ENCODE measurements at regions not wholly inside any gene's neighbourhood (a gene's known extent, or its start where the extent isn't known, plus 50 kb on each side); places are given as distances from the start of the nearest gene placed in this dataset.
"Not testable (repeated sequence)": the region's sequence is repeated elsewhere in the genome, so short reads cannot be mapped to it uniquely, and the experiment has no call there.

DNA sequence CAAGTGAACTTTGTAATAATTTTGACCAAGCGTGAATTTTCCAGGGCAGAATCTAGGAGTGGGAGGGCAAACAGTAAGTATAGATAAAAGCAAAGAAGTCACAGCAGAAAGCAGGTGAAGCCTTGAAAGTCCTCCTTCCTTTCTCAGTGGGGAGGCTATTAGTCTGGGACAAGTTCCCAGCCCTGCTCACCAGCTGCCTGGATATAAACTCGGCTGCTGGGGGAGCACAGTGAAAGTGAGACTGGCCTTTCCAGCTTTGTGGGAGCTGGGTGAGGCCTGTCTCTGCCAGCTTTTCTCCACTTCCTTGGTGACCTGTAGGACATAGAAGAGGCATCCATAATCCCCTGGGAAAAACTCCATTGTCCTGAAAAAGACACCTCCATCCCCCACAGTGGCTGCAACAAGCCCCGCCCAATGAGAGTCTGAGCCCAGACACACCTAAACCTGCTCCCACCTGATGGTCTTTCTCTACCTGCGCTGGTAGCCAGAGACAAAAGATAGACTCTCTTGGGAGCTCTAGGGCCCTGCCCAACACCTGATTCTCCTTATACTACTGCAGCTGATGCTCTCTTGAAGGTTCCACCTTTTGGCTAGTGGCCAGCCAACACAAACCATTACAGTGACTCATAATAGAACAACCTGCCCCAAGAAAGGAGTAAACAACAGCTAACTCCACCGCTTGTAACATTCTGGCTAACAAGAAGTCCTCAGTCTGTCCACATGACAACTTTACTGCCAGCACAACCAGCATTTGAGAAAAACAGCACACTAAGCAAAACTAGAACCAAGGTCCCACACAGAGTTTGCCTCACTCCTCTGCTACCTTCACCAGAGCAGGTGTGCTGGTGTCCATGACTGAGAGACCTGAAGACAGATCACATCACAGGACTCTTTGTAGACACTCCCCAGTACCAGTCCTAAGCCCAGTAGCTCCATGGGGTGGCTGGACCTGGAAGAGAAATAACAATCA is 252.2 kb upstream of the SLITRK6 start:
- DNase-seq = no peak

- no peak for DNase-seq
These were observed 239.3 kb upstream of the SLITRK6 start for GRCh38 chr13:86038490-86038889.

DNA sequence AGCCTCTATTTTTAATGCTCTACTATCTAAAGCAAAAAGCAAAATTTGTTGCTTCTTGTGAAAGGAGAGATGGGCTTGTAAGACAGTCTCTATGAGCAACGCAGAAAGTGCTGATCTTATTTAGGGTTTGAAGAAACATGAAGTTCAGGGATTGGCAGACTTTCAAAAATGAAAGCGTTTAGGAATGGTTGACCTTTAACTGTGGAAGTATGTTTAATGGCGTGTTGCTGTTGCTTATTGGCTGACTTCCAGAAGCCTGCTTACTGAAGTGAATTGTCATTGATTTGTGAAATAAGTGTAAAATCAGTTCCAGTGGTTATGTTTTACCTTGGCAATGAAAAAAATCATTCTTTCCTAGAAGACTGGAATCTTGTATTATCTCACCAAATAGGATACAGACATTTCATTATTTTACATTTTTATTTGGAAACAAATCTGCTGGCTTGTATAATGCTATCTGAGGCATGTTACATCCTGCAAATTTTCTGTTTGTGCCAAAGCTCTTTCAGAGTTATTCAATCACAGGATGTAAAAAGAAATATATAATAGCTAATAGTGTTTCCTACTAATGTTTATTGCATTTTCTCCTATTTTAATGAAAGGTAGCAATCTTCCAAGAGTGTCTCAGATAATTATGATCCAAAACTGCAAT is 221.3 kb upstream of the SLITRK6 start:
- peak; percentile 57 for DNase-seq

DNA sequence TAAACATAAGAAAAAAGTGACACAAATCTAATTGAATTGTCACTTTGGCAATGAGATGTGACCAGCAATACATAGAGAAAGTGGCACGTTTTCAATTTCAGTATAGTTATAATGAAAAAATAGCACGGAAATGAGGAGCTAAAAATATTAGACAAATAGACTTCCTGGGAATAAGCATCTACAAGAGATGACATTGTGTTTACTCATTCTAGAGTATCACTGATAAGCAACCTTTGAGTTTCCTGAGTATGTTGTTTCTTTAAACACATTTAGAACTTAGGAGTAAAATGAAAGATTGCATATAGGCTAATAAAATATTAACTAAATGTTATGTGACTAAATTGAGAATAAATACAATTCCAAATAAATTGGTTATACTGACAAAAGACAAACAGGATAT is 207.1 kb upstream of the SLITRK6 start:
- no peak for DNase-seq

DNA sequence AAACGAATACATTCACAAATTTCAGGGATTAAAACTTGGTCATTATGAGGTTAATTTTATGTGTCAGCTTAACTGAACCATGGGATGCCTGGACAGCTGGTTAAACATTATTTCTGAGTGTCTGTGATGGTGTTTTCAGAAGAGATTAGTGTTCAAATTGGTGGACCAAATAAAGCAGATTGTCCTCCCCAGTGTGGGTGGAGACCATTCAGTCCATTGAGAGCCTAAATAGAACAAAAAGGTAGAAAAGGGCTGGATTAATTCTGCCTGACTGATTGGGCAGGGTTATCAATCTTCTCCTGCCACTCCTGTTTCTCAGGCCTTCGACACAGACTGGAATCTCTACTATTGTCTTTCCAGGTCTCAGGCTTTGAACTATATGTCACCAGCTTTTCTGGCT is 203.8 kb upstream of the SLITRK6 start:
- DNase-seq = no peak

- DNase-seq = peak; percentile 2
These were observed 201.3 kb upstream of the SLITRK6 start for GRCh38 chr13:86000546-86000945.

DNA sequence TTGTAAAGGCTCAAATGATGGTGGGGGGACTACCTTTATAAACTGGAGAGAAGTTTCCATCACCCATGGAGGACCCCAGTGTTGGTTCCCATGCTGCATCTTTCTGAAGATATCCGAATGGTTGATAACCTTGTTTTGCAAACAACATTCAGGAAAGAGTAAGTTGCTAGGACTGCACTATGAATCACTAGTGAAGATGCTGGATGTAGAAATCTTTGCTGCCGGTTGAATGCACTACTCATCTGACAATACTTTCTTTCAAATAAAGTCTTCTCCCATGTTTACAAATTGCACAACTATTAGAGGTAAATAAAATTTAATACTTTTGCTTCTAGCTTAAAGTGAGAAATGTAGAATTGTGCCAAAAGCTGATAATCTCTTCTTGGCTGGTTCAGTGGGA is 198.4 kb upstream of the SLITRK6 start:
- DNase-seq = no peak

DNA sequence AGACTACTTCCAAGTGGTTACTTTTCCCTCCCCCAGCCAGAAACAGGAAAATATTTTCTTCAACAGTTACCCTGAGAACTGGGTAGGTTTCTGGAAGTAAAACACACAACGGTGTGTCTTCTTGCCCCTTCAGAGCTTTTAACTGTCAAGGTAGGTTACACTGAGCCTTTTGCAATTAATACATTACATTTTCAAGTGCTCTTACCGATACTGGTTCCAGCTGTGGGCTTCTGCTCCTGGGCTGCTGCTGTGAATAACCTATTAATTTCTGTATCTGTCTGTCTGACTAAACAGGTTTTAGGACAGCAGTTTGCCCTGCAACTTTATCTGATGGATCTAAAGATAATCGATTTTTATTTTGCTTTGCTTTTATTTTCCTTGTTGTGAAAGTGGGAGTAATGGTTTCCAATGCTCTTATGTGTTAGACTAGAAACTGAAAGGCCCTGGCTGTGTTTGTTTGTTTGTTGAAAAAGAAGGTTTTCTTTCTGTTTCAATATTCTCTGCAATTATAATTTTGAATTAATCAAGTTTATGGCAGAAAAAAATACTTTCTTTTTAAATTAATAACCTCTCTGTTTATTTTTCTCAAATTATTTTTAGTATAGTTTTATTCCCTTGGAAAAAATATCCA is 196.7 kb upstream of the SLITRK6 start:
- peak; percentile 66 for DNase-seq

GRCh38 chr13:85993567-85993966 is 194.3 kb upstream of the SLITRK6 start:
- DNase-seq = no peak

DNA sequence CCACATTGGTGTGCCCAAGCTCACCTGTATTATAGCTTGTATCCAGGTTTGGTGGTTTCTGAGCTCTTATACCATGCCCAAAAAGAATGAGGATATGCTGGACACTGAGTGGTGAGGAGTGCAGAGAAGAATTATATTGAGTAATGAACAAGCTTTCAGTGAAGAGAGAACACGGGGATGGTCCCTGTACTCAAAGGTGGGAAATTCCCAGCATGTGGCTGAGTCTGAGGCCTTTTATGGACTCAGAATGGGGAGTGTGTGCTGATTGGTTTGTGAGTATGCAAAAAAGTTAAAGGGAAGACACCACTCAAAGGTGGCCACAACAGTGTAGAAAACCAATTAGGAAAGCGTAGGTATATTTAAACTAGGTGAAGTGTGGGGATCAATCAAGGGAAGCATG is 191.2 kb upstream of the SLITRK6 start:
- no peak for DNase-seq

- DNase-seq = no peak
These were observed 186.6 kb upstream of the SLITRK6 start for GRCh38 chr13:85985797-85986196.

- DNase-seq = no peak
These were observed 182.9 kb upstream of the SLITRK6 start for GRCh38 chr13:85982102-85982501.

- not testable (repeated sequence) for DNase-seq
These were observed 181.2 kb upstream of the SLITRK6 start for GRCh38 chr13:85980447-85980846.

GRCh38 chr13:85976242-85976641 is 177.0 kb upstream of the SLITRK6 start:
- no peak for DNase-seq

DNA sequence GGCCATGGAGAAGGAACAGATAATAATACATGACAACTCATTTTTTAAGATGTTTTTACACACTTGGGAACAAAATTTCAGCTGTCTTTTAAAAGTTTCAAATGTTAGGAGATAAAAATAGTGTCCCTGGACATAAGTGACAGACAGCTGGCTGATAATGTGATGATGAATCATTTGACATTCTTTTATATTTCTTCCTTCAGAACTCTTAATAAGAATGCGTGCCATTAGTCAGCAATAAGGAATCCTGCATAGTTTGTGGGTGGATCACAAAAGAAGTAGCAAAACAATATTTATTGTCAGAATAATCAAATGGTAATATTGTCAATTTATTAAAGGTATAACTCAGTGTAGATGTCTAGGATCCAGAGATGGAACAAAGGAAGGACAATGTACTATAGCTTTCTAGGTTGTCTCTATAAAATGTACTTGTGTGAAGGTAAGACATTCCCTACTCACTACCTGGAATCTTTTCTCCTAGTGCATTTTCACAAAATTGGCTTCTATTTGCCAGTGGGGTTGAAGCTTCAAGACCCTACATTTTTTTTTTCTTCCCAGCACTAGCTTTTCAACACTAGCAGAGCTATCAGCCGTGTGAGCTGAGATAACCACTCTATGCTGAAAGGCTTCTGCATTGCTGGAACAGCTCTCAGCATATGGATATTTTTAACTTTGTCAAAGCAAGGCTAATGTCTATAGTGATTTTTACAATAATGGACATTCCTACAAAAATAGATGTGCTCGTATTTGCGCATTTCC is 175.6 kb upstream of the SLITRK6 start:
- no peak for DNase-seq

- no peak for DNase-seq
These were observed 171.5 kb upstream of the SLITRK6 start for GRCh38 chr13:85970727-85971126.

DNA sequence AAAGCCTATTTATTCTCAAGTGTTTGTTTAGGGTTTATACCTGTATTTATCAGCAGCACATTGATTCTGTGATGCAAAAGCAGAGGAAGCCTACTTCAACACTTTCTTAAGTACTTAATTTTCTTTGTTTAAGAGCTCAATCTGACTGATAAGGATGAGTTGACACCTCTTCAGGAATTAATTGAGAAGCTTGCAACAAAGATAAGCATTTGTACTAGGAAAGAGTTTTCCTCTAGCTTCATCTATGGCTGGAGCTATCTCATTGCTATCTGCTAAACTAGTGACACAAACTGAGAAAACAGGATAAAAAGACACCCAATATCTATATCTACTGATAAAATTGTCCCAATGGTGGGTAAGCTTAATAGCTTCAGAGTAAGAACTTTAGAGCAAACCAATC is 170.1 kb upstream of the SLITRK6 start:
- no peak for DNase-seq

DNA sequence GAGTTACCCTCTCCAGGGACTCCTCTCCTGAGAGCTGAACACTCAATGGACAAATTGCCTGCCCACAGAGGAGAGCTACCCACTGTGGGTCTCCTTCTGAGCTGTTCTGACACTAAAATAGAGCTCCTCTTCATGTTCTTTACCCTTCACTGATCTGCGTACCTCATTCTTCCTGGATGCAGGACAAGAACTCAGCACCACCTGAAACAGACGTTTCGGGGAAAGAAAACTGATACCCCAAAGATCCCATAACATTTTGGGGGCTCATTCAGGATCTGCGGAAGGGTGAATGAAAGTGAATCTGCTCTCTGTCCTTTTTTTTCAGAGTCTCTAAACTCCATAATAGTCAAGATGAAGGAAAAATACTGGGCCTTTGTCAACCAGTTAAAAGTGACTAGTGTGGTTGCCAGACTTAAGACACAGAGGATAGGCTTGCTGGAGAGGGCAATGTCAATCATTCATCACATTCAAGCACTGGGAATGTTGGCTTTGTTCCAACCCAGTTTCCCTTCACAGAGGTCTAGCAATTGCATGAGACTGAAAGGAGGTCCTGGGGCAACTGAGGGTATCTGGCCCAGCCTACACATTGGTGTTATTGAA is 136.7 kb upstream of the SLITRK6 start:
- no peak for DNase-seq

DNA sequence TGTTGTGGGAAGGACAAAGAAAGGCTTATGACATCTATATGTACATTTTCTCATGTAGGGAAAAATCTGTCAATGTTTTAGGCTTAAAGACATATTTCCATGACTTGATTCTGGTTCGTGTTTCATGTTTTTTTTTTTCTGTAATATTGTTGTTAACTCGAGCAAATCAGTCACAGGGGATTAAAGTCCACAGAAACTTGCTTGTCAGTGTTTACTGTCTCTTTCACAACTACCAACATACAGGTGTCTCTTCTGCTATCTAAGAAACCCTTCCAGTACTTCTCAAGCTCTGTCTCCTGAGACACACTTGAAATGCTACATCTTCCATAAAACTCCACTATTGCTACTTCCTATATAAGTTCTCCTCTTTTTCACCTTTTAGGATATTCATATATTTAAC is 130.9 kb upstream of the SLITRK6 start:
- no peak for DNase-seq

- DNase-seq = no peak
These were observed 111.7 kb upstream of the SLITRK6 start for GRCh38 chr13:85910962-85911361.

- no peak for DNase-seq
These were observed 101.3 kb upstream of the SLITRK6 start for GRCh38 chr13:85900521-85900920.
